ENCODE measurements at regions not wholly inside any gene's neighbourhood (a gene's known extent, or its start where the extent isn't known, plus 50 kb on each side); places are given as distances from the start of the nearest gene placed in this dataset.

GRCh38 chr22:49425356-49425755 lies 402.3 kb downstream of the BRD1 start:
- no peak for DNase-seq

GRCh38 chr22:49424893-49425270 lies 402.8 kb downstream of the BRD1 start:
- DNase-seq = no peak

- DNase-seq = no peak
These were observed 404.5 kb downstream of the BRD1 start for GRCh38 chr22:49423125-49423650.

- DNase-seq = no peak
These were observed 405.0 kb downstream of the BRD1 start for GRCh38 chr22:49422701-49423100.

GRCh38 chr22:49420651-49421050 lies 407.0 kb downstream of the BRD1 start:
- no peak for DNase-seq

GRCh38 chr22:49419661-49420060 lies 408.0 kb downstream of the BRD1 start:
- no peak for DNase-seq

GRCh38 chr22:49418943-49419342 lies 408.7 kb downstream of the BRD1 start:
- no peak for DNase-seq

- no peak for DNase-seq
These were observed 409.3 kb downstream of the BRD1 start for GRCh38 chr22:49418341-49418894.

GRCh38 chr22:49417833-49418232 lies 409.8 kb downstream of the BRD1 start:
- no peak for DNase-seq

GRCh38 chr22:49417326-49417725 lies 410.3 kb downstream of the BRD1 start:
- DNase-seq = no peak

GRCh38 chr22:49415151-49415951 lies 412.3 kb downstream of the BRD1 start:
- DNase-seq = no peak

GRCh38 chr22:49413551-49413950 lies 414.1 kb downstream of the BRD1 start:
- no peak for DNase-seq

- DNase-seq = no peak
These were observed 414.5 kb downstream of the BRD1 start for GRCh38 chr22:49413146-49413545.

GRCh38 chr22:49412236-49412635 lies 415.4 kb downstream of the BRD1 start:
- DNase-seq = no peak

- no peak for DNase-seq
These were observed 416.4 kb downstream of the BRD1 start for GRCh38 chr22:49411236-49411635.

- DNase-seq = no peak
These were observed 419.4 kb downstream of the BRD1 start for GRCh38 chr22:49408102-49408836.

- no peak for DNase-seq
These were observed 420.6 kb downstream of the BRD1 start for GRCh38 chr22:49406879-49407587.

GRCh38 chr22:49406047-49406650 lies 421.5 kb downstream of the BRD1 start:
- DNase-seq = no peak

GRCh38 chr22:49405590-49405989 lies 422.1 kb downstream of the BRD1 start:
- no peak for DNase-seq

GRCh38 chr22:49404576-49405241 lies 423.0 kb downstream of the BRD1 start:
- no peak for DNase-seq

GRCh38 chr22:49404020-49404419 lies 423.7 kb downstream of the BRD1 start:
- DNase-seq = no peak

- DNase-seq = no peak
These were observed 424.6 kb downstream of the BRD1 start for GRCh38 chr22:49403102-49403501.

Measured in inflammatory macrophage treated with lipopolysaccharide for 4 hours (primary cell).